ENCODE measurements at regions not wholly inside any gene's neighbourhood (a gene's known extent, or its start where the extent isn't known, plus 50 kb on each side); places are given as distances from the start of the nearest gene placed in this dataset.

DNA sequence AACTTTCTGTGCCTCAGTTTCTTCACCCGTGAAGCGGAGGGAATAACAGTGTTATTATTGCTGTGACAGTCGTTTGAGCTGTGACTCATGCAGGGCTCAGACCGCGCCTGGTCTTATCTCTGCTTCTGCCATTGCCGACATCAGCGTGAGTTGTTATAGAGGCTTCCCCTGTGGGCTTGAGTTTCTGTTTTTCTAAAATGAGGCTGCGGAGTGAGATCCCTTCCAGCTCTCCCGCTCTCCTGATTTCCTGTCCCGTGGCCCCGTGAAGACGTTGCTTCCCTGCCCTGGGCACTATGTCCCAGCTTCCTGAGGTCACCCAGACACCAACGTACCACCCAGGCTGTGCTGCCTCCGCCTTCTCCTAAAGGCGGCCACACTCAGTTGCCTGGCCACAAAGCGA, 278.5 kb downstream of the BMP7 start:
- in situ Hi-C loops (cut with MboI; ENCODE audit: low sequenced_read_pairs): no loop called here

GRCh38 chr20:56988446-56988845, 278.0 kb downstream of the BMP7 start:
- in situ Hi-C loops (cut with MboI; ENCODE audit: low sequenced_read_pairs): no loop called here

GRCh38 chr20:56989516-56989915, 276.9 kb downstream of the BMP7 start:
- in situ Hi-C loops (cut with MboI; ENCODE audit: low sequenced_read_pairs): no loop called here

DNA sequence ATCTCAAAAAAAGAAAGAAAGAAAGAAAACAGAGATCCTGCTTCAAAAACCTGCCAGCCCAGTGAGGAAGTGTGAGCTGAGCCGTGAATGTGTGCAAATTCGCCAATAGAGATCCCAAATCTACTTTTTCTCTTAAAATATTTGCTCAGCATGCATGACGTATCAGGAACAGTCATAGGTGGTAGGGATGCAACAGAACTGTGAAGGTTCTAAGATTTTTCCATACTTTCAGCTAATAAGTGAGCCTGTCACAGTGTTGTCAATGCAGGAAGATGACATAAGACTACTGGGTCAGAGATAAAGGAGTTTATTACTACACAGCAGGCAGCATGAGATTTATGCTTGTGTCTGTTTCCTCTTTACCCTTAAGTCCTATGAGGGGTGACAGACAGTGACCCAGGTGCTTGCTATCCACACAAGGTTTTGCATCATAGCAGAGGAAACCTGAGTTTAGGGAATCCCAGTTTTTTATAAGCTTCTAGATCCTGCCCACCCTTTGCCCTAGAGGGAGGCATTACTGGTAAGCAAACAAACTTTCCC, 273.4 kb downstream of the BMP7 start:
- in situ Hi-C loops (cut with MboI; ENCODE audit: low sequenced_read_pairs): no loop called here

DNA sequence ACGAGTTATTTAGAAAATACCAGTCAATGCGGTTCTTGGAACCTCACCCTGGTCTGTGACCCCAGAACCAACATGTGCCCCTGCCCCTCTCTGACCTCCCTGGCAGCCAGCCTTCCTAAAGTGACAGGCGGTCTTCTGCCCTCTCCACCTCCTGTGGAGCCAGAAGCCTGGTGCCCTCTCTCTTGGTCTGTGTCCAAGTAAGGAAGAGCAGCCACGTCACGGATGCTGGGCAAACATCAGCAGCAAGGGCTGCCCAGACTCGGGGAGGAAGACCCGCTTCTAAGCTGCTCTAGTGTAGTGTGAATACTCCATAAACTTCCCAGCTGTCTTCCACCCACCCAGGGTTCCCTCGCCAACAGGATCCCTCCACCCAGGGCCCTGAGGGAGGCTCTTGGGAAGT, 272.4 kb downstream of the BMP7 start:
- in situ Hi-C loops (cut with MboI; ENCODE audit: low sequenced_read_pairs): no loop called here

DNA sequence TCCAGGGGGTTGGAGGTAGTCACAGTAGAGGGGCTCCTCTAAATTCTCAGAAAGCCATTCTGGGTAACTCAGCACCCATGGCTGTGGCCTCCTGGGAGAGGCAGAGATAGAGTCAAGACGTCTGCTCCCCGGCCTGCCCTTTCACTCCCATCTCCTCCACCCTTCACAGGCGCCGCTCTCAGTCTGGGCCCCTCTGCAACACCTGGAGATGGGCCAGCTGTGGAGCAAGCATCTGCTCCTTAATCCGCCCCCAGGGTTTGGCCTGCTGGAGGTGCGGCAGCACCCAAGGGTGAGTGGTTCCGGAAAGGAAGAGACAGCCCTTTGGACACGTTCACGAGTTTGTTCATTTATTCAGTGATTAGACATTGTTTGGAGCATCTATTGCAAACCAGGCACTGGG, 271.3 kb downstream of the BMP7 start:
- in situ Hi-C loops (cut with MboI; ENCODE audit: low sequenced_read_pairs): no loop called here

GRCh38 chr20:56995635-56996075, 270.8 kb downstream of the BMP7 start:
- in situ Hi-C loops (cut with MboI; ENCODE audit: low sequenced_read_pairs): no loop called here

GRCh38 chr20:56996533-56996932, 269.9 kb downstream of the BMP7 start:
- in situ Hi-C loops (cut with MboI; ENCODE audit: low sequenced_read_pairs): no loop called here

GRCh38 chr20:56998438-56998837, 268.0 kb downstream of the BMP7 start:
- in situ Hi-C loops (cut with MboI; ENCODE audit: low sequenced_read_pairs): no loop called here

DNA sequence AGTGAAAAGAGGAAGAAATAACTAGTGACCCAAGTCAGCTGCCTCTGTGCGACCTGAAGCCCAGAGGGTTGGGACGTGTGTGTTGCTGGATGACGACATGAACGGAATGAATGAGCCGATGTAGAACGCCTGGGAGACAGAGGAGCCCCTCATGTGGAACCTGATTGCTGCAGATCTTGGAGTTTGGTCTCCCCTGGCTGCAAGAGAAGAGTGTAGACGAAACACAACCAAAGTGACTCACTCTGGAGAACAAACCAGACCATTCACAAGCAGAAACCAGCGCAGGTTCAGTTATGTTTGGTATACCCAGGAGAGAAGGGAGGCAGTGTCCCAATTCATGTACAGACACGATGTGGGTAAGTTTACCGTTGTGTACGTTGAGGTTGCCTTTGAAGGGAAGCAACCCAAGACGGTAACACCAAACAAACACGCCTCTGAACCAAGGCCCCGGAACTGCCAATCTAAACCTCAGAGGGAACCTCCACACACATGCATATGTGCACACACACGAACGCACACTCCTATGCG, 265.9 kb downstream of the BMP7 start:
- in situ Hi-C loops (cut with MboI; ENCODE audit: low sequenced_read_pairs): no loop called here

GRCh38 chr20:57001126-57001767, 265.2 kb downstream of the BMP7 start:
- in situ Hi-C loops (cut with MboI; ENCODE audit: low sequenced_read_pairs): no loop called here

DNA sequence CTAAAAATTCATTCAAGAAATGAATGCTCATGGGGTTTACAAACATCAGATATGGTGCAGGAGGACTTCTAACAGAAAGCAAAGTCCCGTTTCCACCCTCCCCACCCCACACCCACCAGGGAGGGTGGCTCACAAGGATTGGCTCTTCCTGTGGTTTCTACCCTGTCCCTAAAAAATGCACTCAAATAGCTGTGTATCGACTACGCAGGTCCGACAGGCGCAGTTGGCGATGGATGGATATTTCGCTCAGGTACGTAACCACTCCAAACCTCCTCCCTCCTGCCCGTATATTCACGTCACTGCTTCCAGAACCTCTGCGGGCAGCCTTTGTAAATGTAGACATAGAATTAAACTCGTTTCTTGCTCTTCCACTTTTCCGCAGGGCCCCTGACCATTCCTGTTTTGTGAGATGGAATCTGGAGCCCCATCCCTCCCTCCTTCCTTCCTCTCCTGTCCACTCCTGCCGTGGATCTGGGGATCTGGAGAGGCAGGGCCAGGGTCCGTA, 264.3 kb downstream of the BMP7 start:
- in situ Hi-C loops (cut with MboI; ENCODE audit: low sequenced_read_pairs): no loop called here

- in situ Hi-C loops (cut with MboI; ENCODE audit: low sequenced_read_pairs): no loop called here
Measured at GRCh38 chr20:57003012-57003411, 263.4 kb downstream of the BMP7 start.

DNA sequence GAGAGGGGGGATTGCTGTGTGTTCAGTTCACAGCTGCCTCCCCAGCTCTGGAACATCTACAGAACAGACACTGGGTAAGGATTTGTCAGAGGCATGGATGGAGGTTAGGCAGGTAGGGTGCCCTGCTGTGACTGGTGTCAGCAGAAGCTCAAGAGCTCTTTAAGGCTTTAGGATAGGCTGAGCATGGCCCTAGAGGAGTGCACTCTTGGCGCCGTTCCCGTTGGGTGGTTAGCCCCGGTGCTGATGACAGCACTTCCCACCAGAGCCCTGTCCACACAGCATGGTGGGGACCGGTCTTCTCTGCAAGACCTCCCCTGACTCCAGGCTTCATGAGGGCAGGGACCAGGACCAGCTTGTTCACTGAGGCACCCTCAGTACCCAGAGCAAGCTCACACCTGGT, 262.0 kb downstream of the BMP7 start:
- in situ Hi-C loops (cut with MboI; ENCODE audit: low sequenced_read_pairs): no loop called here

DNA sequence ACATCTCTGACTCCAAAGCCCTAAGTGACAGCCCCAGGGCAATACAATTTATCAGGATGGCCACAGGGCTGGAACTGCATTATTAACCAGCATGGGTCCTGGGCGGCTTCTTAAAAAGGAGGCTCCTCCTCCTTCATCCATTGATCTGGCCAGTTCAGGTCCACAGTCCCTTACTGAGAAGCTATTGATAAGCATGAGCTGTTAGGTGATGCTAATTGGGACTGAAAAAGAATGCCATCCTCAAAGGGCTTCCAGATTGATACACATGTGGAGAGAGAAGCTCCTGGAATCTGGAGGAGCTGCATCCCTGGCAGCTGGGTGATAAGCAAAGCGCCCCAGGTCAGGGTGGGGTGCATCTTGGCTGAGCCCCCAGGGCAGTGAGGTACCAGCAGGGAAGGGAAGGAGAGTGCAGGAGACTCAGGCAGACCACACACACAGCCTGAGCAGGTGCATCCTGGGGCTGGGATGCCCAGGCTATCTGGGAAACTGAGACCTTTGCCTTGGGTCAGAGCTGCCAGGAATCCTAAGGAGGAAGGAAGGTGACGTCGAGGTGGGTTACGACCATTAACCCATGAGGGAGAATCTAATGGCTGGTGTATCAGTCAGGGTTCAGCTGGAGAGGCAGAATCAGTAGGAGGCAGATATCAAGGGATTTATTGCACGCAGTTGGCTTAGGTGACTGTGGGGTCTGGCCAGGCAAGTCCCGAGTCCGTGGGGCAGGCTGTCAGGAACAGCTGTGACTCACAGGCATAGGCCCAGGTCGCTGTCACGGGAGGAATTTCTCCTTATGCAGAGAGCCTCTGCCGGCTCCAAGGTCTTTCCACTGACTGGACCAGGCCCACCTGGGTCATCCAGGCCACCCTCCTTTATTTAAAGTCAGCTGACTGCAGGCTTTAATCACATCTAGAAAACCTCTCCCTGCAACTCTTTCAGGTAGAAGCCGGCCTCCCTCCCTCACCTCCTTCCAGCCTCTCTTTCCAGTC, 261.2 kb downstream of the BMP7 start:
- in situ Hi-C loops (cut with MboI; ENCODE audit: low sequenced_read_pairs): no loop called here

DNA sequence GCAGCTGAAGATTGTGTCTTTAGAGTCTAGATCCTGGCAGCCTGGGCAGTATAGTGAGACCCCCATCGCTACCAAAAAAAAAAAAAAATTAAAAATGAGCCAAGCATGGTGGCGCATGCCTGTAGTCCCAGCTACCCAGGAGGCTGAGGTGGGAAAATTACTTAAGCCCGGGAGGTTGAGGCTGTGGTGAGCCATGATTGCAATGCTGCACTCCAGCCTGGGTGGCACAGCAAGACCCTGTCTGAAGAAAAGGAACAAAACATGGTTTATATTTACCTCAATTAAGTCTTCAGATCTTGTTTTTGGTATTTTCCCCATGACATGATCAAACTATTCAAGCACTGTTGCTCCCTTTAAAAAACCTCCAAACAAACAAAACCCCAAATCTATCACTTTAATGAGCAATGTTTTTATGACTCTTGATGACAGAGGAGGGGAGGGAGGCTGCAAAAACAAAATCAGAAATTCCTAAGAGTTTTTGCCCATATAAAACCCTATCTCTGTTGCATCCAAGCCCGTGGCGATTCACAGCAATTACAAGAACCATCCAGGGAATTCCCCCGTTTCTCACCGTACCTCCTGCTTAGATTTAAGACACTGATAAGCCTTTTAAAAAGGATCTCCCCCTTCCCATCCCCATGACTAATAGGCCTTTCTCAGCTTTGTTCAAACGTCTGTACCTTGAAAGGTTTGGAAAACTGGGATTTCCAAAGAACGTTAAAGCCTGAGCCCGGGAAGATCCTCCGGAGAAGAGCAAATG, 259.9 kb downstream of the BMP7 start:
- in situ Hi-C loops (cut with MboI; ENCODE audit: low sequenced_read_pairs): no loop called here

GRCh38 chr20:57007171-57007540, 259.3 kb downstream of the BMP7 start:
- in situ Hi-C loops (cut with MboI; ENCODE audit: low sequenced_read_pairs): no loop called here

GRCh38 chr20:57008217-57008616, 258.2 kb downstream of the BMP7 start:
- in situ Hi-C loops (cut with MboI; ENCODE audit: low sequenced_read_pairs): no loop called here

DNA sequence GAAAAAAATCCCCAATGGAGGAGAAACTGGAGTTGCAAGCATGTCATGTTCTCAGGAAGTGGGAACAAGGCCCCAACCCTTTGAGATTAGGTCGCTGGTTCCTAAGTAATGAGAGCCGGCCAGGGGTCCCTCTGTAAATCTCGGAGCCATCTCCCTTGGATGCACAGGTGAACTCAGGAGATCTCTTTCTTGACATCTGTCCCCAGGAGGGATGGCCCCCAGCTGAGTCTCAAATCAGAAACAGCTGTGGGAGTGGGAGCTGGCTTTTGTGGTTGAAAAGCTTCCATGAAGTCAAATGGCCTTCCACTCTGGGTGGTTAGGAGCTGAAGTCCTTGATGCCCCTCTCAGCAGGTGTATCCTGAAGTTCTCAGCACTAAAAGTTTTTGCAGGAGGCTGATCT, 257.1 kb downstream of the BMP7 start:
- in situ Hi-C loops (cut with MboI; ENCODE audit: low sequenced_read_pairs): no loop called here

DNA sequence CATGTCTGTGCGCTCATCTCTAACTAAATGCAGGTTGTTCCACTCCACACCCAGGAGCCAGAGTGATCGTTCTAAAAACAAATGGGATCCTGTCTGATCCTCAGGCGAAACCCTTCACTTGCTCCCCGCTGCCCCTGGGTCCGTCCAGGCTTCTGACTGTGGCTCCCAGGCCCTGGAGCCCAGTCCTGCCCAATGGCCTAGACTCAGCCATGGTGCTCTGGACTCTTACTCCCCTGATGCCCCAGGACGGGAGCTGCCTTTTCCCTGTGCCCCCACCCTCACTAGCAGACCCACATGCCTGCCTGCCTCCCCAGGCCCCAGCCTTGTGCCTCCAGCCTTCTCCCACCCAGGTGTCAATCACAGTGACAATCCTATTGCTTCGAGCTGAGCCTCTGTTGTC, 256.7 kb downstream of the BMP7 start:
- in situ Hi-C loops (cut with MboI; ENCODE audit: low sequenced_read_pairs): no loop called here

DNA sequence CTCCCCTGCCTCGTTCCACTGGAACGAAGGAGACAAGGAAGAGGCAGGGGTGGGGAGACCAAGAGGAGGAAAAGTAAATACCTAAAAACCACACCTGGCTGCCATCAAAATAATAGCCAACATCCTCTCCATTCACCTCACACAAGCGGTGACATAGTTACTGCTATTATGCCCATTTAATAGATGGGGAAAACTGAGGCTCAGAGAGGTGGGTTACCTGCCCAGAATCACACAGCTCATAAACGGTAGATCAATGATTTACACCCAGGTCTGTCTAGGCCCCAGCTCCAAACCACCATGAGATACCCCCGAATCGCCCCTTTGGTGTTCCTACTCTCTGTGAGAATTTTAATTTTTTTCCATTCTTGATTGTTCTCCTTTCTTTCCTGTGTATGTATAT, 253.8 kb downstream of the BMP7 start:
- in situ Hi-C loops (cut with MboI; ENCODE audit: low sequenced_read_pairs): no loop called here
